ENCODE measurements at regions not wholly inside any gene's neighbourhood (a gene's known extent, or its start where the extent isn't known, plus 50 kb on each side); places are given as distances from the start of the nearest gene placed in this dataset.

DNA sequence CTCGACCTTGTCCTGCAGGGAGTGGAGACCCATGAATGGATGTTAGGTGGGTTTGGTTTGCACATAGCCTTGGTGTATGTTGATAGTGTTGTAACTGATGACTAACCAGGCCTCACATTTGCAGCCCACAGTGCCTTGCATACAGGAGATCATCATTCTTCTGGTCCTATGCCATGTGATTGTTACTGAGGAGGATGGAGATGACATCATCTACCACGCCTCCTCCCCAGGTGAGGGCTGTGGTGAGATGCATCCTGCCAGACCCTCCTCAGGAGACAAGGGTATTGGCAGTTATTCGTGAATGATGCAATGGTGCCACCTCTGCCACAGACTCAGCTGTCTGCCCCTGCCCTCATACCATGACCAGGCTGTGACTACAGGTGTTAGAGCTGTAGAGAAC lies 1294.1 kb downstream of the UQCRFS1 start:
- no peaks in the 10 kb centered on the region for H3K36me3 Mint-ChIP-seq (ENCODE audit: insufficient read depth, unreplicated experiment)
- CTCF ChIA-PET, result no interaction called here
- no peaks in the 10 kb centered on the region for H3K27me3 Mint-ChIP-seq (ENCODE audit: unreplicated experiment)
- no peaks in the 10 kb centered on the region for H3K4me1 Mint-ChIP-seq (ENCODE audit: low read depth, unreplicated experiment)
- H3K9me3 Mint-ChIP-seq (ENCODE audit: low read depth, unreplicated experiment), result peaks cover 12% of the 10 kb centered on the region
- intact Hi-C loops (cut with micrococcal nuclease; ENCODE audit: unreplicated experiment), result no loop called here
- no peak overlapping the region for H3K4me3 Mint-ChIP-seq (ENCODE audit: low read depth, unreplicated experiment)
- no TSS peak for BruUV-seq (replicated peaks)
- DNase-seq, result no peak
- H3K27ac Mint-ChIP-seq (ENCODE audit: unreplicated experiment), result no peak overlapping the region
- TF ChIP-seq, protein P1, sequence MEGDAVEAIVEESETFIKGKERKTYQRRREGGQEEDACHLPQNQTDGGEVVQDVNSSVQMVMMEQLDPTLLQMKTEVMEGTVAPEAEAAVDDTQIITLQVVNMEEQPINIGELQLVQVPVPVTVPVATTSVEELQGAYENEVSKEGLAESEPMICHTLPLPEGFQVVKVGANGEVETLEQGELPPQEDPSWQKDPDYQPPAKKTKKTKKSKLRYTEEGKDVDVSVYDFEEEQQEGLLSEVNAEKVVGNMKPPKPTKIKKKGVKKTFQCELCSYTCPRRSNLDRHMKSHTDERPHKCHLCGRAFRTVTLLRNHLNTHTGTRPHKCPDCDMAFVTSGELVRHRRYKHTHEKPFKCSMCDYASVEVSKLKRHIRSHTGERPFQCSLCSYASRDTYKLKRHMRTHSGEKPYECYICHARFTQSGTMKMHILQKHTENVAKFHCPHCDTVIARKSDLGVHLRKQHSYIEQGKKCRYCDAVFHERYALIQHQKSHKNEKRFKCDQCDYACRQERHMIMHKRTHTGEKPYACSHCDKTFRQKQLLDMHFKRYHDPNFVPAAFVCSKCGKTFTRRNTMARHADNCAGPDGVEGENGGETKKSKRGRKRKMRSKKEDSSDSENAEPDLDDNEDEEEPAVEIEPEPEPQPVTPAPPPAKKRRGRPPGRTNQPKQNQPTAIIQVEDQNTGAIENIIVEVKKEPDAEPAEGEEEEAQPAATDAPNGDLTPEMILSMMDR (IDR thresholded peaks at IDR 0.05; ENCODE audit: unreplicated experiment), result no peak

DNA sequence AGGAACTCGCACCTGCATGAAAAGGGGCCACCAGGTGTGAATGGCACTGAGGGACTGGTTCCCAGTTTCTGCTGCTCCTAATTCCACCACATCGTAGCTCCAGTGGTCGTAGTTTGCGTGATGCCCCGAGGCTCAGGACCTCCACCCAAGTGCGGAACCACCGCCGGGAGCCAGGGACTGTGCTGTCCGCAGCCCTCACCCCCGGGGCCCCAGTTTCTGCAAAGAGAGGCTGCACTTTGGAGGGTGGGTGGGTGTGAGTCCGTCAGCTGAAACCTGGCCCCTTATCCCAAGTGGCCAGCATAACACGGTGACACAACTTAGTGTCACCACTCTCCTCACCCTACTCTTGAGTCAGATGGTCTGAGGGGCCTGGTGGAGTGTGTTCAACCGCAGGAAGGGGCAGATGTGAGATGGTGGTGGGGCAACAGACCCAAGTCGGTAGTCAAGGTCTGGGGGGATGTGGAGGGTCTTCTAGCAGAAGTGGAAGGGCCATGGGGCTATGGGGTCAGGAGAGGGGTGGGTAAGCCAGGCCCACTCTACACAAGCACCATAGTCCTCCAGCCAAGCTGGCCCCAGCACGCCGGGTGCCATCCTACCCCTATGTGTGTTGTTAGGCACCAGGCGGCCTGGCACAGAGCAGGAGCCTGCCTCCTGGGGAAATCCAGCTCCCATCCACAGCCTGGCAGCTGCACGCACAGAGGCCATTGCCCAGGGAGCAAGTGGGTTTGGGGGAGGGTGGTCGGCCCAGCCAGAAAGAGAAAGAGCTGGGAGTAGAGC lies 1301.6 kb downstream of the UQCRFS1 start:
- BruUV-seq (replicated peaks), result no TSS peak
- H3K27me3 Mint-ChIP-seq (ENCODE audit: unreplicated experiment), result no peaks in the 10 kb centered on the region
- TF ChIP-seq, protein P1 (IDR thresholded peaks at IDR 0.05; ENCODE audit: unreplicated experiment), result no peak
- H3K36me3 Mint-ChIP-seq (ENCODE audit: insufficient read depth, unreplicated experiment), result no peaks in the 10 kb centered on the region
- no peak for DNase-seq
- no peak overlapping the region for H3K27ac Mint-ChIP-seq (ENCODE audit: unreplicated experiment)
- H3K4me1 Mint-ChIP-seq (ENCODE audit: low read depth, unreplicated experiment), result no peaks in the 10 kb centered on the region
- CTCF ChIA-PET, result no interaction called here
- H3K4me3 Mint-ChIP-seq (ENCODE audit: low read depth, unreplicated experiment), result no peak overlapping the region
- peaks cover 3% of the 10 kb centered on the region for H3K9me3 Mint-ChIP-seq (ENCODE audit: low read depth, unreplicated experiment)
- intact Hi-C loops (cut with micrococcal nuclease; ENCODE audit: unreplicated experiment), result no loop called here

DNA sequence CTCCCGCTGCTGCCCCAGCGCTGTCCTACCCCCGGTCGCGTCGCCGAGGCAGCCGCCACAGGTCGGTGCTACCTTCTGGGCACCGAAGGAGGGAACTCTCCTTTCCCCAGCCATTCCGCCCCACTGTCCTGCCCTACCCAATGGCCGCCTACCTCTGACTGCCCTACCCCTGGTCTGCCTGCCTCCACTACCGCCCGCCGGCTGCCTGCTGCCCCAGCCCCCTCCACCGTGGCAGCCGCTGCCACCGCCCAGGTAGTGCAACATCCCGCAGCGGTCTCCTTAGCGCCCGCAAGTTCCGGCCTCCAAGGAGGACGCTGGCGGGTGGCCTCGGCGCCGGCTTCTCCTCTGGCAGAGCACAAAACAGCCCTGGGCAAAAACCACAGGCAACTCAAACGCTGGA lies 1303.1 kb downstream of the UQCRFS1 start:
- DNase-seq, result no peak
- BruUV-seq (replicated peaks), result no TSS peak
- H3K4me3 Mint-ChIP-seq (ENCODE audit: low read depth, unreplicated experiment), result no peak overlapping the region
- TF ChIP-seq, protein P1 (IDR thresholded peaks at IDR 0.05; ENCODE audit: unreplicated experiment), result no peak
- no peaks in the 10 kb centered on the region for H3K27me3 Mint-ChIP-seq (ENCODE audit: unreplicated experiment)
- peaks cover 3% of the 10 kb centered on the region for H3K9me3 Mint-ChIP-seq (ENCODE audit: low read depth, unreplicated experiment)
- CTCF ChIA-PET, result no interaction called here
- no peaks in the 10 kb centered on the region for H3K4me1 Mint-ChIP-seq (ENCODE audit: low read depth, unreplicated experiment)
- H3K27ac Mint-ChIP-seq (ENCODE audit: unreplicated experiment), result no peak overlapping the region
- intact Hi-C loops (cut with micrococcal nuclease; ENCODE audit: unreplicated experiment), result no loop called here
- no peaks in the 10 kb centered on the region for H3K36me3 Mint-ChIP-seq (ENCODE audit: insufficient read depth, unreplicated experiment)

DNA sequence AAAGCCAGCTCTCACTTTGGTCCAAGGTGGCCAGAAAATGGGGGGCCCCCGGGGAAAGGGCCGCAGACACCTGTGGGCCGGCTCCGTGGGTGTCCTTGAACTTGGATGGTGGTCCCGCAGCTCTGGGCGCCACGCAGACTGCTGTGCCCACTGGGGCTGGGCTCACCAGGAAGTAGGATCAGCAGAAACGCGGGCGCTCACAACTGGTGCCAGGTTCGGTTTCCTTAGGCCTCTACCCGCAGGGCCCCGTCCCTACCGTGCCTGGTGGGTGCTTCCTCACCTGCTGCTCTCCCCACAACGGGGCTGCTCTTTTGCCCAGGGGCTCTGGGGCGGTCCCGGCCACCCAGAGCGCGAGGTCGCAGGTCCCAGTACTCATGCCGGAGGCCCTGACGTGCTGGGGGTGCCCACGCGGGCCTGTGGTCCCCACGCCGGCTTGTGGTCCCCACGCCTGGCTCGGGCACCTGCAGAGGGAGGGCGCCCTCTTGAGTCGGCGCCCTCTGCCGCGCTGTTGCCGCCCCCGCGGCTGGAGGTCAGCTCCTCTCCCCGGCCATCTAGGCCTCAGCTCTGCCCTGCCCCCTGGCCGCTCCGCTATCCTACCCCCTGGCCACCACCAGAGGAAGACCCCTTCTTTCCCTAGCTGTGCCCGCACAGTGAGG lies 1303.6 kb downstream of the UQCRFS1 start:
- Mint-ChIP-seq H3K4me3 (ENCODE audit: low read depth, unreplicated experiment) (no peak overlapping the region), H3K9me3 (ENCODE audit: low read depth, unreplicated experiment) (peaks cover 5% of the 10 kb centered on the region), H3K4me1 (ENCODE audit: low read depth, unreplicated experiment) (no peaks in the 10 kb centered on the region), H3K27me3 (ENCODE audit: unreplicated experiment) (no peaks in the 10 kb centered on the region), H3K27ac (ENCODE audit: unreplicated experiment) (no peak overlapping the region), H3K36me3 (ENCODE audit: insufficient read depth, unreplicated experiment) (no peaks in the 10 kb centered on the region)
- intact Hi-C loops (cut with micrococcal nuclease; ENCODE audit: unreplicated experiment), result no loop called here
- CTCF ChIA-PET, result interaction anchor here (0.9 kb wide), 1 partner anchor 84 kb away, joined by 4 read pairs; no protein-coding TSS in a partner anchor
- BruUV-seq (replicated peaks), result no TSS peak
- TF ChIP-seq, protein P1 (IDR thresholded peaks at IDR 0.05; ENCODE audit: unreplicated experiment), result no peak
- no peak for DNase-seq

All from Calu3 (cell line).